ENCODE measurements at regions not wholly inside any gene's neighbourhood (a gene's known extent, or its start where the extent isn't known, plus 50 kb on each side); places are given as distances from the start of the nearest gene placed in this dataset.
"Not testable (repeated sequence)": the region's sequence is repeated elsewhere in the genome, so short reads cannot be mapped to it uniquely, and the experiment has no call there.

- no CpG with 5 or more reads among the region's 4 CpGs for WGBS, 2 donors (ENCODE audit: extremely low coverage in 2 of 2, insufficient read length in 2 of 2, insufficient replicate concordance in 1 of 2)
- not testable (repeated sequence) for DNase-seq (ENCODE audit: low spot score); H3K4me2 ChIP-seq (ENCODE audit: insufficient read depth, low read length, poor library complexity, severe bottlenecking); H3K4ac ChIP-seq (ENCODE audit: low read length); H4K8ac ChIP-seq (ENCODE audit: low read depth, low read length); H2BK15ac ChIP-seq (ENCODE audit: low read length); H3K27ac ChIP-seq (replicated peaks; ENCODE audit: low read length); H3K9ac ChIP-seq (ENCODE audit: low read depth, low read length, poor library complexity); H3K36me3 ChIP-seq (replicated peaks in 1 of 2; ENCODE audit: control insufficient read depth in 2 of 2, insufficient read depth in 2 of 2, low read length in 2 of 2); H3K4me1 ChIP-seq (ENCODE audit: control insufficient read depth in 2 of 2, insufficient read depth in 1 of 2, low read depth in 1 of 2, low read length in 2 of 2); H3K4me3 ChIP-seq (ENCODE audit: low read length in 2 of 2); H4K91ac ChIP-seq (ENCODE audit: low read depth, low read length, poor library complexity); H2BK120ac ChIP-seq (ENCODE audit: low read depth, low read length); H3K23ac ChIP-seq (ENCODE audit: low read depth, low read length, poor library complexity); H3K18ac ChIP-seq (ENCODE audit: low read length); H3K9me3 ChIP-seq (replicated peaks in 1 of 2; ENCODE audit: control insufficient read depth in 2 of 2, insufficient read depth in 1 of 2, low read depth in 1 of 2, low read length in 2 of 2); H3K14ac ChIP-seq (ENCODE audit: low read length); H3K27me3 ChIP-seq (ENCODE audit: control insufficient read depth in 3 of 3, insufficient read depth in 3 of 3, low read depth in 1 of 3, low read length in 3 of 3); H2AK5ac ChIP-seq (ENCODE audit: low read depth, low read length); H2AFZ ChIP-seq (ENCODE audit: low read length); H3K79me1 ChIP-seq (ENCODE audit: low read depth, low read length); H2BK5ac ChIP-seq (ENCODE audit: low read length); H2BK12ac ChIP-seq (ENCODE audit: low read length)
Observed at GRCh38 chr3:106309798-106310197, 441.0 kb upstream of the CBLB start.

- Histone ChIP-seq H3K18ac (ENCODE audit: low read length) (peak overlapping the region; percentile 1), H3K14ac (ENCODE audit: low read length) (no peak overlapping the region), H3K27ac (replicated peaks; ENCODE audit: low read length) (no peak overlapping the region), H3K4me1 (ENCODE audit: control insufficient read depth in 2 of 2, insufficient read depth in 1 of 2, low read depth in 1 of 2, low read length in 2 of 2) (peaks cover 0 to 7% of the 10 kb centered on the region in 2 donors), H4K8ac (ENCODE audit: low read depth, low read length) (peak overlapping the region; percentile 82), H3K79me1 (ENCODE audit: low read depth, low read length) (no peaks in the 10 kb centered on the region), H2BK12ac (ENCODE audit: low read length) (no peak overlapping the region), H4K91ac (ENCODE audit: low read depth, low read length, poor library complexity) (no peak overlapping the region), H3K4me3 (ENCODE audit: low read length in 2 of 2) (no peak overlapping the region), H3K4me2 (ENCODE audit: insufficient read depth, low read length, poor library complexity, severe bottlenecking) (no peak overlapping the region), H2BK120ac (ENCODE audit: low read depth, low read length) (no peak overlapping the region), H3K9ac (ENCODE audit: low read depth, low read length, poor library complexity) (no peak overlapping the region), H3K23ac (ENCODE audit: low read depth, low read length, poor library complexity) (no peak overlapping the region), H3K27me3 (ENCODE audit: control insufficient read depth in 3 of 3, insufficient read depth in 3 of 3, low read depth in 1 of 3, low read length in 3 of 3) (no peaks in the 10 kb centered on the region), H3K9me3 (replicated peaks in 1 of 2; ENCODE audit: control insufficient read depth in 2 of 2, insufficient read depth in 1 of 2, low read depth in 1 of 2, low read length in 2 of 2) (no peaks in the 10 kb centered on the region), H2AFZ (ENCODE audit: low read length) (no peak overlapping the region), H2BK5ac (ENCODE audit: low read length) (no peak overlapping the region), H2AK5ac (ENCODE audit: low read depth, low read length) (no peak overlapping the region), H3K36me3 (replicated peaks in 1 of 2; ENCODE audit: control insufficient read depth in 2 of 2, insufficient read depth in 2 of 2, low read length in 2 of 2) (no peaks in the 10 kb centered on the region), H2BK15ac (ENCODE audit: low read length) (no peak overlapping the region), H3K4ac (ENCODE audit: low read length) (no peak overlapping the region)
- WGBS, 2 donors (ENCODE audit: extremely low coverage in 2 of 2, insufficient read length in 2 of 2, insufficient replicate concordance in 1 of 2), result no CpG with 5 or more reads among the region's 6 CpGs
- no peak for DNase-seq (ENCODE audit: low spot score)
Observed at GRCh38 chr3:106317141-106318055, 448.6 kb upstream of the CBLB start.

GRCh38 chr3:106321438-106321837 lies 452.6 kb upstream of the CBLB start:
- not testable (repeated sequence) for H3K9me3 ChIP-seq (replicated peaks in 1 of 2; ENCODE audit: control insufficient read depth in 2 of 2, insufficient read depth in 1 of 2, low read depth in 1 of 2, low read length in 2 of 2); H2BK120ac ChIP-seq (ENCODE audit: low read depth, low read length); H2BK15ac ChIP-seq (ENCODE audit: low read length); H3K4me2 ChIP-seq (ENCODE audit: insufficient read depth, low read length, poor library complexity, severe bottlenecking); H4K8ac ChIP-seq (ENCODE audit: low read depth, low read length); H3K4ac ChIP-seq (ENCODE audit: low read length); H3K36me3 ChIP-seq (replicated peaks in 1 of 2; ENCODE audit: control insufficient read depth in 2 of 2, insufficient read depth in 2 of 2, low read length in 2 of 2); H3K18ac ChIP-seq (ENCODE audit: low read length); H3K27ac ChIP-seq (replicated peaks; ENCODE audit: low read length); H3K9ac ChIP-seq (ENCODE audit: low read depth, low read length, poor library complexity); H3K14ac ChIP-seq (ENCODE audit: low read length); H3K27me3 ChIP-seq (ENCODE audit: control insufficient read depth in 3 of 3, insufficient read depth in 3 of 3, low read depth in 1 of 3, low read length in 3 of 3); H2BK12ac ChIP-seq (ENCODE audit: low read length); H3K79me1 ChIP-seq (ENCODE audit: low read depth, low read length); H4K91ac ChIP-seq (ENCODE audit: low read depth, low read length, poor library complexity); H3K4me1 ChIP-seq (ENCODE audit: control insufficient read depth in 2 of 2, insufficient read depth in 1 of 2, low read depth in 1 of 2, low read length in 2 of 2); H3K4me3 ChIP-seq (ENCODE audit: low read length in 2 of 2); DNase-seq (ENCODE audit: low spot score); H3K23ac ChIP-seq (ENCODE audit: low read depth, low read length, poor library complexity); H2AFZ ChIP-seq (ENCODE audit: low read length); H2BK5ac ChIP-seq (ENCODE audit: low read length); H2AK5ac ChIP-seq (ENCODE audit: low read depth, low read length)
- WGBS, 2 donors (ENCODE audit: extremely low coverage in 2 of 2, insufficient read length in 2 of 2, insufficient replicate concordance in 1 of 2), result no CpG with 5 or more reads among the region's 1 CpG

DNA sequence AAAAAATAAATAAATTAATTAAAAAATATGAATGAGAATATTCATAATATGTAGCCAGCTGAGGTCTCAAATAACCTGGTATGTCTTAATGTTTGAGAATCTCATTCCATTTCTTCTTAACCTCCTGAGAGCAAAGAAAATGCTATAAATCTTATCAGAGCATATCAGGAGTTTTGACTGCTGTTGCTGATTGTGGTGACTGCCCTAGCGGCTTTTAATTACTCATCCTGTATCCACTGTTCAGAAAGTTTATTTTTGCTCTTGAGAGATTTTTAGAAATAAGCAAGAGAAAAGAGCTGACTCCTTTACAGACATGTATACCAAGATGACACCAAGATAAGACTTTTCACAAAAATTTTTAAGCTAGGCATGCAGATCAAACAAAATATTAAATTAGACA lies 454.8 kb upstream of the CBLB start:
- no CpG with 5 or more reads among the region's 1 CpG for WGBS, 2 donors (ENCODE audit: extremely low coverage in 2 of 2, insufficient read length in 2 of 2, insufficient replicate concordance in 1 of 2)
- H3K27ac ChIP-seq (replicated peaks; ENCODE audit: low read length), result no peak overlapping the region
- H4K91ac ChIP-seq (ENCODE audit: low read depth, low read length, poor library complexity), result no peak overlapping the region
- H2AK5ac ChIP-seq (ENCODE audit: low read depth, low read length), result no peak overlapping the region
- H3K14ac ChIP-seq (ENCODE audit: low read length), result no peak overlapping the region
- H3K36me3 ChIP-seq (replicated peaks in 1 of 2; ENCODE audit: control insufficient read depth in 2 of 2, insufficient read depth in 2 of 2, low read length in 2 of 2), result no peaks in the 10 kb centered on the region
- H2BK5ac ChIP-seq (ENCODE audit: low read length), result no peak overlapping the region
- H2AFZ ChIP-seq (ENCODE audit: low read length), result no peak overlapping the region
- H3K9ac ChIP-seq (ENCODE audit: low read depth, low read length, poor library complexity), result no peak overlapping the region
- no peak overlapping the region for H3K4me2 ChIP-seq (ENCODE audit: insufficient read depth, low read length, poor library complexity, severe bottlenecking)
- H3K18ac ChIP-seq (ENCODE audit: low read length), result no peak overlapping the region
- H2BK12ac ChIP-seq (ENCODE audit: low read length), result no peak overlapping the region
- no peak overlapping the region for H2BK120ac ChIP-seq (ENCODE audit: low read depth, low read length)
- no peak overlapping the region for H4K8ac ChIP-seq (ENCODE audit: low read depth, low read length)
- no peak overlapping the region for H3K23ac ChIP-seq (ENCODE audit: low read depth, low read length, poor library complexity)
- H3K4ac ChIP-seq (ENCODE audit: low read length), result no peak overlapping the region
- H3K4me3 ChIP-seq (ENCODE audit: low read length in 2 of 2), result no peak overlapping the region
- DNase-seq (ENCODE audit: low spot score), result no peak
- H3K27me3 ChIP-seq (ENCODE audit: control insufficient read depth in 3 of 3, insufficient read depth in 3 of 3, low read depth in 1 of 3, low read length in 3 of 3), result no peaks in the 10 kb centered on the region
- H2BK15ac ChIP-seq (ENCODE audit: low read length), result no peak overlapping the region
- H3K4me1 ChIP-seq (ENCODE audit: control insufficient read depth in 2 of 2, insufficient read depth in 1 of 2, low read depth in 1 of 2, low read length in 2 of 2), result no peaks in the 10 kb centered on the region
- H3K9me3 ChIP-seq (replicated peaks in 1 of 2; ENCODE audit: control insufficient read depth in 2 of 2, insufficient read depth in 1 of 2, low read depth in 1 of 2, low read length in 2 of 2), result peaks cover 3 to 7% of the 10 kb centered on the region in 2 donors
- H3K79me1 ChIP-seq (ENCODE audit: low read depth, low read length), result no peaks in the 10 kb centered on the region

Data from neuronal stem cell (in vitro differentiated cells).